Sigmoid colon (tissue), 6 donors: ENCODE measurements at regions not wholly inside any gene's neighbourhood (a gene's known extent, or its start where the extent isn't known, plus 50 kb on each side); places are given as distances from the start of the nearest gene placed in this dataset.
"Not testable (repeated sequence)": the region's sequence is repeated elsewhere in the genome, so short reads cannot be mapped to it uniquely, and the experiment has no call there.

Experiments used
- DNase-seq: peaks from one replicate; pipeline ENCODE4 v3.0.0-alpha.2; 2019
- H3K27ac ChIP-seq, 4 donors: fragments of 200-600 bp; sonication (generic); one replicate each; pipeline ENCODE4 v1.5.1; 2016 to 2019; ENCODE audit warnings: mild to moderate bottlenecking in 1 of 4
- H3K27me3 ChIP-seq, 3 donors: fragments of 200-600 bp; sonication (generic); one replicate each; pipeline ENCODE4 v1.5.1; 2019; ENCODE audit warnings: mild to moderate bottlenecking in 1 of 3
- H3K36me3 ChIP-seq, 4 donors: fragments of 200-600 bp; sonication (generic); one replicate each; pipeline ENCODE4 v1.5.1; 2016 to 2019
- H3K4me1 ChIP-seq, 4 donors: fragments of 200-600 bp; sonication (generic); one replicate each; pipeline ENCODE4 v1.5.1; 2017 to 2019
- H3K4me3 ChIP-seq, 4 donors: fragments of 200-600 bp; sonication (generic); one replicate each; pipeline ENCODE4 v1.5.1; 2017 to 2019; ENCODE audit warnings: mild to moderate bottlenecking in 2 of 4, moderate library complexity in 1 of 4
- H3K9me3 ChIP-seq, 4 donors: fragments of 200-600 bp in 3 of 4; sonication (generic) in 3 of 4; one replicate each; pipeline versions ENCODE4 v1.5.1 to v1.6.1; 2013 to 2019
- CTCF ChIP-seq, 4 experiments: fragments of 450-650 bp in 3 of 4; fragments of 200-600 bp in 1 of 4; IDR thresholded peaks; one replicate each; pipeline ENCODE4 v1.5.1; 2016 to 2019; ENCODE audit warnings: antibody characterized with exemption in 4 of 4, mild to moderate bottlenecking in 3 of 4, moderate library complexity in 2 of 4
- EP300 ChIP-seq, 4 donors: sonication (generic); formaldehyde crosslinking; IDR thresholded peaks; one replicate each; pipeline ENCODE4 v1.6.1; 2017; ENCODE audit warnings: antibody characterized with exemption in 4 of 4
- POLR2A ChIP-seq, 2 donors: fragments of 450-650 bp; IDR thresholded peaks; one replicate each; pipeline ENCODE4 v1.6.1; 2016; ENCODE audit warnings: antibody characterized with exemption in 2 of 2, mild to moderate bottlenecking in 2 of 2, moderate library complexity in 2 of 2
- POLR2AphosphoS5 ChIP-seq, 4 donors: sonication (generic); formaldehyde crosslinking; IDR thresholded peaks; one replicate each; pipeline ENCODE4 v1.6.1; 2017; ENCODE audit warnings: antibody characterized with exemption in 4 of 4
- WGBS, 2 donors: extraction: QIAGEN DNeasy Blood & Tissue Kit; methylation state at CpG; one replicate each; pipeline ENCODE4 v1.1.7; 2013; 5-methylcytosine and 5-hydroxymethylcytosine counted together
- intact Hi-C: fragments of 100-400 bp; cut with DNase I; formaldehyde crosslinking; loops from one replicate; pipeline ENCODE4 v1.15.1; 2023
- donor health status: healthy with polysubstance abuse.
- donor health status: healthy.

- TF ChIP-seq CTCF (IDR thresholded peaks at IDR 0.05): no peak
- TF ChIP-seq POLR2AphosphoS5 (IDR thresholded peaks at IDR 0.05): no peak
- TF ChIP-seq POLR2A (IDR thresholded peaks at IDR 0.05): no peak
- TF ChIP-seq EP300 (IDR thresholded peaks at IDR 0.05): no peak
- intact Hi-C loops: no loop called here
- Histone ChIP-seq H3K9me3 (no peaks in the 10 kb centered on the region), H3K36me3 (no peaks in the 10 kb centered on the region), H3K27me3 (no peaks in the 10 kb centered on the region), H3K27ac (no peak overlapping the region), H3K4me1 (no peaks in the 10 kb centered on the region), H3K4me3 (no peak overlapping the region)
- 69 to 74% methylated on average over 2 of the region's 2 CpGs for WGBS, 2 donors
- no peak for DNase-seq
Observed at GRCh38 chr5:25412116-25412661, 767.4 kb upstream of the CDH10 start.

- H3K27me3 ChIP-seq, H3K36me3 ChIP-seq, H3K4me1 ChIP-seq, H3K27ac ChIP-seq, DNase-seq, H3K4me3 ChIP-seq, H3K9me3 ChIP-seq, intact Hi-C loops: not testable (repeated sequence)
- 64 to 96% methylated on average over 6 of the region's 6 CpGs for WGBS, 2 donors
Observed at GRCh38 chr5:25407365-25407764, 762.6 kb upstream of the CDH10 start.

- Histone ChIP-seq H3K36me3 (no peaks in the 10 kb centered on the region), H3K4me3 (no peak overlapping the region), H3K27me3 (no peaks in the 10 kb centered on the region), H3K4me1 (no peaks in the 10 kb centered on the region), H3K27ac (no peak overlapping the region), H3K9me3 (no peaks in the 10 kb centered on the region)
- TF ChIP-seq CTCF (IDR thresholded peaks at IDR 0.05): no peak
- no peak for TF ChIP-seq POLR2AphosphoS5 (IDR thresholded peaks at IDR 0.05)
- no peak for TF ChIP-seq POLR2A (IDR thresholded peaks at IDR 0.05)
- no peak for TF ChIP-seq EP300 (IDR thresholded peaks at IDR 0.05)
- intact Hi-C loops: no loop called here
- WGBS, 2 donors: 84 to 94% methylated on average over 1 of the region's 1 CpG
- no peak for DNase-seq
Observed at GRCh38 chr5:25405850-25406249, 761.1 kb upstream of the CDH10 start.

GRCh38 chr5:25399878-25400480 is 755.2 kb upstream of the CDH10 start:
- Histone ChIP-seq H3K27me3 (no peaks in the 10 kb centered on the region), H3K36me3 (no peaks in the 10 kb centered on the region), H3K4me1 (no peaks in the 10 kb centered on the region), H3K4me3 (no peak overlapping the region), H3K9me3 (peaks cover 0 to 2% (median 0%) of the 10 kb centered on the region in 4 donors), H3K27ac (no peak overlapping the region)
- WGBS, 2 donors: 96 to 99% methylated on average over 1 of the region's 1 CpG
- TF ChIP-seq CTCF (IDR thresholded peaks at IDR 0.05) (no peak), POLR2AphosphoS5 (IDR thresholded peaks at IDR 0.05) (no peak), EP300 (IDR thresholded peaks at IDR 0.05) (no peak), POLR2A (IDR thresholded peaks at IDR 0.05) (no peak)
- no peak for DNase-seq
- intact Hi-C loops: no loop called here

GRCh38 chr5:25393957-25394356 is 749.2 kb upstream of the CDH10 start:
- H3K27ac ChIP-seq: no peak overlapping the region
- 81 to 86% methylated on average over 1 of the region's 1 CpG for WGBS, 2 donors
- intact Hi-C loops: no loop called here
- TF ChIP-seq POLR2AphosphoS5 (IDR thresholded peaks at IDR 0.05) (no peak), EP300 (IDR thresholded peaks at IDR 0.05) (no peak), POLR2A (IDR thresholded peaks at IDR 0.05) (no peak), CTCF (IDR thresholded peaks at IDR 0.05) (no peak)
- H3K27me3 ChIP-seq: no peaks in the 10 kb centered on the region
- peaks cover 0 to 3% (median 1%) of the 10 kb centered on the region in 4 donors for H3K9me3 ChIP-seq
- H3K4me3 ChIP-seq: no peak overlapping the region
- H3K36me3 ChIP-seq: no peaks in the 10 kb centered on the region
- DNase-seq: no peak
- H3K4me1 ChIP-seq: no peaks in the 10 kb centered on the region
